NCI-H345 (cell line): ENCODE measurements at regions not wholly inside any gene's neighbourhood (a gene's known extent, or its start where the extent isn't known, plus 50 kb on each side); places are given as distances from the start of the nearest gene placed in this dataset.
"Not testable (repeated sequence)": the region's sequence is repeated elsewhere in the genome, so short reads cannot be mapped to it uniquely, and the experiment has no call there.

Experiments
- DNase-seq: peaks from one replicate; lab custom pipeline; 2025; lab: John Stamatoyannopoulos, UW

DNA sequence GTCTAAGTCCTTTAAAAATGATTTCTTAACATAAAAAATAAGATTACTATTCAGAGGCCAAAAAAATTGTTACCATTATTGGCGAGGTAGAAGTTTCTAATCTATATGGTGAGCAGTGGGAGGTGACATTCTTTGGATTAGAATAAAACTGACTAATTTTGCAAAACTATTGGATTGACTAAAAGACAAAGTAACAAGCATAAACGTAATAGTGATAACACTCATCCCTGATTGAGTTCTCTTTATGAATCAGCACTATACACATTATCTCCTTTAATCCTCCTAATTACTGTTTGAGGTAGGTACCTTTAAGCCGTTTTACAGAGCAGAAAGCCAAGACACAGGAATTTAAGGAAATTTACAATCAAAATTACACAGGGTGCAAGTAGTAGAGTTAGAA, 139.2 kb upstream of the NRP1 start:
- no peak for DNase-seq

DNA sequence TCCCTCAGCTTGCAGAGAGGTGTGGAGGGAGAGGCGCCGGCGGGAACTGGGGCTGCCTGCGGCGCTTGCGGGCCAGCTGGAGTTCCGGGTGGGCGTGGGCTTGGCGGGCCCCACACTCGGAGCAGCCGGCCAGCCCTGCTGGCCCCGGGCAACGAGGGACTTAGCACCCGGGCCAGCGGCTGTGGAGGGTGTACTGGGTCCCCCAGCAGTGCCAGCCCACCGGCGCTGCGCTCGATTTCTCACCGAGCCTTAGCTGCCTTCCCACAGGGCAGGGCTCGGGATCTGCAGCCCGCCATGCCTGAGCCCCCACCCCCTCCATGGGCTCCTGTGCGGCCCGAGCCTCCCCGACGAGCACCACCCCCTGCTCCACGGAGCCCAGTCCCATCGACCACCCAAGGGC, 133.5 kb upstream of the NRP1 start:
- not testable (repeated sequence) for DNase-seq

DNA sequence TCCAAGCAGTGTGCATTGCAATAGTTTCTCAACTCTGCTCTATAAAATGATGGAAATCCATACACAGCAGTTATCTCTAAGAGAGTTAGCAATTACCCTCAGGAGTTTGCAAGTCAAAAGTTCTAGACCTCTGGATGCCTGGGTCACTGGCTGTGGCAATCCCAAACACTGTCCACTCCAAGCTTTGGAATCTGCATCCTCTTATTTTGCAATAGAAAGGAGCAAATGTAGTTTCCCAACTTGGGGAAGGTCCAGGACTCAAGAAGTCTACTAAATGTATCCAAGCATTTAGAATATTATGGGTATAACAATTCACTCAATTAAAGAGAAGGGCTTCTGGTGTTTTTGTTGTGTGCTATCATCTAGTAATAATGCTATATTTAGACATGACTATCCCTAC, 131.3 kb upstream of the NRP1 start:
- DNase-seq: no peak

DNA sequence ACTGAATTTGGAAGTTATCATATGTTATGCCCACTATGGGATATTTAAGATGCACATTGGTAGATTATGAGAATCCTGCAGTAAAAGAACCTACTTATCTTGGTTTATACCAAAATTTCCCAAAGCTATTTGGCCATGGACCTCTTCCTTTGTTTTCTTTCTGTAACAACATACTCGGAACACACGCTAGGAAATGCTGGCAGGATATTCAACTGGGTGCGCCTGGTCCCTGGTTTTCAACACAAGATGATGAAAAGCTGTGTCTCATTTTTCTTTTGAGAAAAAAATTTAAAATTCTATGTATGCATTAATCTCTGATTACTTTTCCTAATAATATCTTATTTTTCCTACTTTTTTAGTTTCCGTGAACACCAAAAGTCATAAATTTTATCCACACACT, 128.5 kb upstream of the NRP1 start:
- no peak for DNase-seq

DNA sequence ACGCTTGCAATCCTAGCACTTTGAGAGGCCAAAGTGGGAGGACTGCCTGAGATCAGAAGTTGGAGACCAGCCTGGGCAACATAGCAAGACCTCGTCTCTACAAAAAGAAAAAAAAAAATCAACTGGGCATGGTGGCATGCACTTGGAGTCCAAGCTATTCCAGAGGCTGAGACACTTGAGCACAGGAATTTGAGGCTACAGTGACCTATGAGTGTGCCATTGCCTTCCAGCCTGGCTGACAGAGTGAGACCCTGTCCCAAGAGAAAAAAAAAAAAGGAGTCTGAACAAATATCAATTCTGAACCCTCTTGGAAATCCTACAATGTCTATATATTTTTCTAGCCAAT, 126.8 kb upstream of the NRP1 start:
- DNase-seq: no peak

DNA sequence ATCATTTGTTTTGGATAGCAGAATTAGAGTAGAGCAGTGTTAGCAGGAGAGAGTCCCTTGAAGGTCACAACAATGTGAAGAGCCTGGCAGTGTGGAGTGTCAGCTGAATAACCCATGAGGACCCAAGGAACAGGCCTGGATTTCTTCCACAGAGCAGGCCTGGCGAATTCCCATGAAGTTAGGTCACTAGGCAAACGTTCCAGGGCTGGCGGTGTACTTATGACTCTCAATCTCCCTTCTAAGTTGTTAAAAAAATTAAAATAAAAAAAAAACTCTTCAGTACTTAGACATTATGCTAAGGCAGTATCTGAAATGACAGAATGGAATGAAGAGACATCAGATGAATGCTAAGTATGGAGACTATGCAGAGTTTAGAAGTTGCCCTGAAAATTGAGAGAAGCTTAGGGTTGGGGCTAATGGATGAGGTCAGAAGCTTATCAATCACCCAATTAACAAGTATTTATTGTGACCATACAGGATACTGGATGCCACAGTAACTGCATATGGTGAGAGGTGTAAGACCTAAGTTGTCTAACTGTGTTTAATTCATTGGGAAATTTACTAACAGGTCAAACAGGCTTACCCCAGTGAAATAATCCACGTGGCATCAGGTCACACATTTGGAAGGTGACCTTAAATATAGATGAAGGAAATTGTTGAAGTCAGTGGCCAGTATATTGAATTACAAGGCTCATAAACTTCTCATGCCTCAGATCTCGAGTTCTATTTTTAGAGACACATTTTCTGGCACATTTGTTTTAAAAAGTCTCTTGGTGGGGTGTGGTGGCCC, 126.2 kb upstream of the NRP1 start:
- DNase-seq: no peak

DNA sequence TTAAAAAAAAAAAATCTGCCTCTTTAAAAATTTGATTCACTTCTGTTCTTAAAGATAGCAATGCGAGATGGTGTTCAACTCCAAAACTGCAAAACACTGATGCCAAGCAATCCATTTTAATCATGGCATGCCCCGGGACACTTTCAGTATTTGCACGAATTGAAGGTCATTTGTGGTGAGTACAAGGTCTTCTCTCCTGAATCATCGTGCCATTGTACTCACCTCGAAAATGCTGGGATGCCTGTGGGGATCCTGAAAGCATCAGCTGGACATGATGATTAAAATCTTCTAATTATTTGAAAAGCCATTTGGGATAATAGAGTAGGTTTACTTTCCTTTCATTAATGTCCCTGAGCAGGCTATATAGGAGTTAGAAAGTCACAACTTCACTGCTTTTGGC, 125.1 kb upstream of the NRP1 start:
- DNase-seq: no peak

DNA sequence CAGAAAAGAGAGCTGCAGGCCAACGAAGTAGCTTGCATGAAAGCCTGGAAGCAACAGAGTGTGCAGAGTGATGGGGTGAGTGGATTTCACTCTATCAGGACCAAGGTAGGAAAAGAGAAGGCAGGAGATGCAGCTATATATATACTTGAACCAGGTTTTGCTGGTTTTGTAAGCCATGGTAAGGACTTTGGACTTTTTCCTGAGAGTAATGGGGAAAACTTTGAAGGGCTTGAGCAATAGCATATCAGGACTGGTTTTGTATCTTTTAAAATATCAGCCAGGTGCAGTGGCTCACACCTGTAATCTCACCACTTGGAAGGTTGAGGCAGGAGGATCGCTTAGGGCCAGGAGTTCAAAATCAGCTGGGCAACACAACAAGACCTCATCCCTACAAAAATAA, 120.6 kb upstream of the NRP1 start:
- DNase-seq: no peak

DNA sequence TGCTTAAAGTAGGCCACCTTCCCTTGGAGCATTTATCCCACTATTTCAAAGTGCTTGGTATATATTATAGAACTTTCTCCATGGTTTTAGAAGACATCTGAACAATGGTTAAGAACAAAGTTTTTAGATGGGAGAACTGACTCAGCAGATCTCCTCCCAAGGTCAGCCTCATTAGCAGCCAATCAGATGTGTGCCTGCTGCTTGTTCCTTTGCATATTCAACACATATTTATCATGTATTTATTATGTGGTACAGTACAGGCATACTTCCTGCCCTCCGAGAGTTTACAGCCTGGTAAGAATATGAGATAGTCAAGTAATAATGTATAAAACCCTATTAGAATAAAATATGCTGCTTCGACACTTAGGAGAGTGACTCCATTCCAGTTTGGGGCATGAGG, 120.1 kb upstream of the NRP1 start:
- DNase-seq: no peak

DNA sequence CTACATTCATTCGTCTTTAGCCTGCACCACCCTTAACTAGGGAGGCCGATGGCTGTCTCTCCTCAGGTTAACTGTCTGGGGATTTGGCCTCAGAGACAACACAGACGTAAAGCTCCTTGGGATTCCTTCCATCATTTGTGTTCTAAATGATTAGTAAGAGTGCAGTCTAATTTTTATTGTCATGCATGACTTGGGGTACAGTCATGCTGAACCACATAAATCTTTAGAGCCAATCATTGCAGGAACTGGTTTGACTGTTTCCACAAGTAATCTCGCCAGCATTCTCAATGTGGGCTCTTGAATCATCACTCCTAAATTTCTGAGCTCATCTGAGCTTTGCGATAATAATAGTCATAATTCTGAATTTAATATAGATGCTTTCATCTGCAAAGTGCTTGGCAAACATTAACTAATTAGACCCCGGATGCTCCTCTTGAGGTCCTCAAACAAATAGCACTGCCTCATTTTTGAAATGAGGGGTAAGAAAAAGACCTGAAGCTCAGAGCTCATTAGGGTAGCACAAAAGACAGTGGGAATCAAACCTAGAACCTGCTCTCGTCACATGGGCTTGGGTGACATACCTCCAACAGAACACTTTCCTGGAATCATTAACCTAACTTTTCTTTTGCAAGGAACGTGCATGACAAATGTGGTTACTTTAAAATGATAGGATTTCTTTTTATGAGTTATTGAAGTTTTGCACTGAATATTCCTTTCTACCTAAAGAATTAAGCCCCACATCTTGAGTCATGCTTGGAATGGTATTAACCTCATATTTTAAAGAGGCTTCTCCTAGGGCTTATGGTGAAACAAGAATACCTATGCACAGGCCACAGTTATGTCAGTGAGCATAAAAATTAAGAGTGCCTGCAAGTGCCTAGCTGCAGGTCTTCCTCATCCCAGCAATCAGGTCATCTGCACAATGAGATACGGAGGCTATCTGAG, 118.9 kb upstream of the NRP1 start:
- DNase-seq: no peak

DNA sequence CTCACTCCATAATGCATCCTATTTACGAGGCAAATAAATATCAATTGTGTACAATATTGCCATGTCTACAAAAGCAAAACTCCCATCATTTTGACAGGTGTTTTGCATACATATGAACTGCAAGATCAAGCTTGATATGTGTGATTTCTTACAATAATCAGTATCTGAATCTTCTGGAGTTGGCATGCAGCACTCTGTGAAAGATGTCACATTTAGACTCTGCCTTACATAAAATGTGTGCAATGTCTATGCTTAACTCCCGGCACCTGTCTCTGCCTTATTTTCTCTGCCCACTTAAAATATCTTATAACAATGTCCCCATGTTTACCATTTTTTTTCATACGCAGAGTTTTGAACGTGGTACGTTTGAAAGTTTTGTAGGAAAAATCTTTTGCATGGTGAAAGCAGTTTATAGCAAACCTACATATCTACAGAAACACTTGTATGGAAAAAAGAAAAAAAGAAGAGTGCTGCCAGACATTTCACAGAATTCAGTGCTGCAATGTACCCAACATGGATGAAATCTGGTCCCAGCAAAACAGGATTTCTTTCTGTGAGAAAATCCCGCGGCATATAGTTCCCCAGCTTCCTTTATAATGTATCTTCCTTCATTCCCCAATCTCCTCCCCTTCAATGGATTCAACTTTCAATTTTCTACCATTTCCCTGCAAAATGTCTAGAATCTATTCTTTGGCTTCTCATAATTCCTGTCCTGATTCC, 114.1 kb upstream of the NRP1 start:
- DNase-seq: no peak

DNA sequence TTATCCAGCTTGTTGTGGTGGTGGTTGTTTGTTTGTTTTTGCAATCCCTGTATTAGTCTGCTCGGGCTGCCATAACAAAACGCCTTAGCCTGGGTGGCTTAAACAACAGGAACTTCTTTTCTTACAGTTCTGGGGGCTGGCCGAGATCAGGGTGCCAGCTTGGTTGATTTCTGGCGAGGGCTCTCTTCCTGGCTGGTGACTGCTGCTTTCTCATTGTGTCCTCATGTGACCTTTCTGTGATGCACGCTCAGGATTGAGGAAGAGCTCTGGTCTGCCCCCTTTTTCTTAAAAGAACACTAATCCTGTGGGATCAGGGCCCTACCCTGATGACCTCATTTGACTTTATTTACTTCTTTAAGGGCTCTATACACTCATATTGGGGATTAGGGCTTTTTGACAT, 107.1 kb upstream of the NRP1 start:
- DNase-seq: no peak

DNA sequence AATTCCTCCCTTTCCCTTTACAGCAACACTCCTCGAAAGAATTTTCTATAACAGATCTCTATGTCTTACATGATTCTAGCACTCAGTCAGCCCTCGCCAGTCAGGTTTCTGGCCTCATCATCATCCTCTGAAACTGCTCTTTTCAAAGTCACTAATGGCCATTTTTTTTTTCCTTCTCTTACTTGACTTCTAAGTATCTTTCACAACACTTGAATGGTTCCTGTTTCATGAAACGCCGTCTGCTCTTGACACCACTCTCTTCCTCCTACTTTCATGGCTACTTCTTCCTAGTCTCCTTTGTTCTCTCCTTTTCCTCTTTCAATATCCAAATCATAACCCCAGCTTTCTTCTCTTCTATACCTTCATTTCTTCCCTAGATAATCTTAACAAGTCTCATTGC, 100.5 kb upstream of the NRP1 start:
- DNase-seq: no peak

DNA sequence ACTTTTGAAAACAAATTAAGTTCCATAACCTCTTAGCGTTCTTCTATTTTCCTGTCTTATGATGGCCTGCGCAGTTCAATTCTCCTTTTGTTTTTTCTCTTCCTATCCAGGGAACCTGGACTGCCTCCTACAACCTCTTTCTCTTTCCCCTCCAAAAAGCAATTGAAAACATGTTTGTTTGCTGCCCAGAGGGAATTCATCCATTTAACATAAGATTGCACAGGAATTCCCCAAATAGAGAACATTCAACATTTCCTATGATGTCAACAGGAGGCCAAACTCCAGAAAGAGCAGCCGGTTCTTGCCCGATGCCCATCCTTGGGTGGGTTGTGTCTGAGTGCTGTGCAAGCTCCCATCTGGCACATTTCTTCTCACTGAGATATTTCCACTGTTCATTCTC, 94.2 kb upstream of the NRP1 start:
- no peak for DNase-seq

DNA sequence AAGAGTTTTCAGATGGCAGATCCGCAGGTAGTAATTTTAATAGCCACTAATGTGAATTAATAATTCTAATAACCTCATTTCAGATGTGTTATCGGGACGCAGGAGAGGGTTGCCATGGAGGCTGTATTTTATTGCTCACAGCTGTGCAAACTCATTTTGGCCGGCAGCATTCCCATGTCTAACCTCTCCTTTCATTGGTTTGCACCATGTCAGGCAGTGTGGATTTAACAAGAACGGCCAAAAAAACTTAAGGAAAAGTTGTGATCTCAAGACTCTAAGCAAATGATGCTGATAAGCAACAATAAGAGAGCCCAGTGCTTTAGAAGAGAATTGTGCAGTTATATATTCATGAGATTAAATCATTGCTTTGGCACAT, 88.7 kb upstream of the NRP1 start:
- no peak for DNase-seq

DNA sequence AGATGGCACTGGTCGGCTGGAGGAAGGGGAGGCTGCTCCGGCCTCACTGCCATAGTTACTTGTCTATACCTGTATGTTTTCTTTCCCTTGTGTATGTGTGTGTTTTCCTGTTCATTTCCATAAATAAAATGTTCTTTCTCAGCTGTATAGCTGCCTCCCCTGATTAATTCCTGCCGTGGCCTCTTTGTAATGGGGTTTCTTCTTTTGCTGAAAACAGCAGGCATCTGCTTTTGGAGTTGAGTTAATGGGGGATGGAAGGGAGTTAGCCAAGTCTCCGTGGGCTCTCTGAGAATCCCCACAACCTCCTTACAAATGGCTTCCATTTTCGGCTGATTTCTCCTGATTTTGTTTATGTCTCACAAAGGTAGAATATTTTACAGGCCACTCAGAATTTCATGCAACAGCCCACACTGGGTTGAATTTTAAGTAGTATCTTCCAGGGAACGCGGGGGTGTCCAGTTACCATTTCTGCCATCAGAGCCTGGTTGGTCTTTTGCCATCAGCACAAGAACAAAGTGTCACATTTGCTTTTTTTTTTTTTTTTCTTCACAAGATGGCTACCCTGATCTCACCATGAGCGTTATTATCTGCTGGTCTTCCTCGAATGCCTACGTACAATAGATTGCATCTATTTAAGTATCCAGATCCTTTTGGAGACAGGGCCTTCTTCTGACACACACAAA, 88.1 kb upstream of the NRP1 start:
- no peak for DNase-seq

DNA sequence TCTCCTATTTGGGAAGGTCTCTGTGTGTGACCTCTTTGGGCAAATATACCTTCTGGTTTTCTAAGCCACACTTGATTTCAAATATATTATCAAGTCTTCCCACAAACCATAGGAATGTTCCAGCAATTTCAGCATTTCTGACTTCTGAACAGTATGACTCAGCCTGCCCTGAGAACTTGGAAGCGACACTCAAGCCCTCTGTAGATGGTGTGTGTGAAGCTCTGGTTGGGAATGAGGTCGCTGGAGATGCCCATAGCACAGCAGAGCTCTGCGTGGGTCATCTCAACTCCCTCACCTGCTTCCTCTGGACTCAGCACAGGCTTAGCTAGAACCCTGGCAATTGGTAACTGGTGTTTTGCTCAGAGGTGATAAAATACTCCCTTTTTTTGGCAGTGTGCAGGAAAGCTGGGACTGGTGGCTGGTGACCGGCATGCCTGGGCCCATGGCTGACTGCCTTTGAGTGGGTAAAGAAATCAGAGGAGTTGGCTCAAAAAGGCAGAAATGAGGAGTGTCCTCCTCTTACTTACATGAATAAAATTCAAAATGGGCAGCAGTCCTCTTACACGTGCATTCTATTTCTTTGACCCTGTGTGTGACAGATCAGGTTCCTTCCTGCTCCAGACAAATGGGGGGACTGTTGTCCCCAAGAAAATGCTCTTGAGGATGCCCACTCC, 87.5 kb upstream of the NRP1 start:
- DNase-seq: no peak

DNA sequence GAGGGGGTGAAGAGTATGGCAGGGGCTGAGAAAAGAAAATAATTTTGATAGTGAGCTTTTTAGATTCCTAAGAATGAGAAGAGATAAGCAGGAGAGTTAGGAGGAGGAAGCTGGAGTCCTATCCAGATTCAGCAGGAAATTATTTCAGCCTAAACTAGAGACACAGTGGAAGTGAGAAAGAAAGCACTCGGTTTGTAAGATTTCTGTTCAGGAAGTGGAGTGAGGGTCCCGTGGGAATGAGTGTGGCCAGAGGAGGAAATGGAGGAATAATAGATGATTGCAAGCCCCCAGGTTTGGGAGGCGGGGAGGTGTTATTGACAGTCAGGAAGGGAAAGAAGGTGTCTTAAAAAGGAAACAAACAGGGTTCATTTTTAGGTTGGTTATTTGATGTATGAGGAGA, 84.8 kb upstream of the NRP1 start:
- DNase-seq: no peak

DNA sequence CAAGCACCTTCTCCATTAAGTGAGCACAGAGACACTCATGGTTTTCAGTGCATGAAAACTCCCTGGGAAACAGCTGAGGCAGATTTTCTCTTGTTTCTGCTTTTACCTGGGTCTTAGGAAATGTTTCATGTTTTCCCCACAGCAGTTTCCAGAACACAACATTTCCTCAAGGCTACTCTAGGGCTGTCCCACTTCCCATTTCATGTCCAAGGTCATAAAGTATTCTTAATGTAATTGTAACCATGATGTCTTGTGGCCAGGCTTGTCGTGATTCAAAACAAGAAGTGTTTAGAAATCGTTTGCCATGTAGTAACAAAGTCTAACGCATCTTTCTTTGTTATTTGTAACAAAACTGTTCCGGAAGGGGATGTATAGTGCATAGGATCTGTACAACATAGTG, 83.8 kb upstream of the NRP1 start:
- DNase-seq: no peak

DNA sequence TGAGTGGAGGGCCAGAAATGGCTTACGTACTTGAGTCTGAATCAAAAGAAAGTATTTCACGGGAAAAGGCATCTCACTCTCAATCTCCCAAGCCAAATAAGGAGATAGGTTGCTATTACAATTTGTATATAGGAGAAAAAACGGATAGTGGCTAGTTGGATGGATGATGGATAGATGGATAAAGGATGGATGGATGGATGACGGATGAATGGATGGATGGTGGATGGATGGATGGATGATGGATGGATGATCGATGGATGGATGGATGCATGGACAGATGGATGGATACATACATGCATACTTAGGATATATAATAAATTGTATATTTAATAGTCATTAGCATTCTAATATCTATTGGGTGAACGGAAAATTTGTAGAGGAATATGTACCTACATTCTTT, 82.2 kb upstream of the NRP1 start:
- DNase-seq: no peak

DNA sequence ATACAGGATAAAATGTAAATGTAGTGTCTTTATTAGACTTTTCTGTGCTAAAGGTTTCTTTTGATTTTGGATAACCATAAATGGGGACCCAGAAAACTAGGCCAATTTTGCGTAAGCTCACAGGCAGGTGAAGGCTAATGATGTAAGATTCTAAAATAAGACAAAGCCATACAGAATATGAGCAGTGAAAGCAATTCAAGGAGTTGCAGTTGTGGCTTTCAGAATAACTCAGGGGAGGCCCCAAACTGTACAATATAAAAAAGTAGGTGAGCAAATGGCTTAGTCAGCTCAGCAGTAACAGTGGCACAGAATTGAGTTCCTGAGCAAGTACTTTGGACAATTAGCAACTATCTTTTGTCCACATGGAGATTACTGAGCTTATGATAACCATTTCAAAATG, 81.7 kb upstream of the NRP1 start:
- DNase-seq: no peak

DNA sequence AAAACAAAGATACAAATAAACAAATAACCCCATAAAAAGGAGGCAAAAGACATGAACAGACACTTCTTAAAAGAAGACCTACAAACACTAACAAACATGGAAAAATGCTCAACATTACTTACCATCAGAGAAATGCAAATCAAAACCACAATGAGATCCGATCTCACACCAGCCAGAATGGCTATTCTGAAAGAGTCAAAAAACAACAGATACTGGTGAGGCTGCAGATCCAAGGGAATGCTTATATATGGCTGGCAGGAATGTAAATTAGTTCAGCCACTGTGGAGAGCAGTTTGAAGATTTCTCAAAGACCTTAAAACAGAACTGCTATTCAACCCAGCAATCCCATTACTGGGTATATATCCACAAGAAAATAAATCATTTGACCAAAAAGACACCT, 80.4 kb upstream of the NRP1 start:
- no peak for DNase-seq
